GM23338 (cell line): ENCODE measurements at regions not wholly inside any gene's neighbourhood (a gene's known extent, or its start where the extent isn't known, plus 50 kb on each side); places are given as distances from the start of the nearest gene placed in this dataset.

Source experiments
- CREB1 ChIP-seq: fragments of 250-450 bp; sonication (Bioruptor Pico); IDR thresholded peaks from 2 replicates; pipeline ENCODE4 v1.5.0; 2020; ENCODE audit warnings: low read depth, mild to moderate bottlenecking, moderate library complexity
- EZH2 ChIP-seq: fragments of 200-600 bp; sonication (generic); IDR thresholded peaks from one replicate; pipeline ENCODE4 v1.8.0; 2017; ENCODE audit warnings: antibody characterized with exemption, mild to moderate bottlenecking, low read depth; ENCODE audit not compliant: unreplicated experiment
- EZH2phosphoT487 ChIP-seq: fragments of 200-600 bp; sonication (generic); IDR thresholded peaks from one replicate; pipeline ENCODE4 v1.8.1; 2018; ENCODE audit warnings: antibody characterized with exemption; ENCODE audit not compliant: unreplicated experiment
- JUNB ChIP-seq: IDR thresholded peaks from one replicate; pipeline ENCODE4 v1.6.1; 2016; ENCODE audit warnings: antibody characterized with exemption; ENCODE audit not compliant: unreplicated experiment
- NANOG ChIP-seq: IDR thresholded peaks from 2 replicates; pipeline ENCODE4 v1.6.1; 2016; ENCODE audit warnings: antibody characterized with exemption, borderline replicate concordance
- POLR2AphosphoS5 ChIP-seq: IDR thresholded peaks from 2 replicates; pipeline ENCODE4 v1.6.1; 2016; ENCODE audit warnings: antibody characterized with exemption, low read depth
- STAT1 ChIP-seq: IDR thresholded peaks from one replicate; pipeline ENCODE4 v1.6.1; 2016; ENCODE audit warnings: antibody characterized with exemption; ENCODE audit not compliant: unreplicated experiment
- TF ChIP-seq, protein P1 (sequence below), 2 experiments: fragments of 200-600 bp in 1 of 2; sonication (generic) in 1 of 2; conservative IDR thresholded peaks; 2 replicates each; pipeline versions ENCODE4 v1.5.1 to v1.6.1; 2016 to 2017; ENCODE audit warnings: antibody characterized with exemption in 2 of 2, low read depth in 2 of 2, mild to moderate bottlenecking in 2 of 2, moderate library complexity in 1 of 2
- TF ChIP-seq, protein P2 (sequence below): IDR thresholded peaks from one replicate; pipeline ENCODE4 v1.6.1; 2018; ENCODE audit warnings: antibody characterized with exemption; ENCODE audit not compliant: unreplicated experiment
- TF ChIP-seq, protein P3 (sequence below): IDR thresholded peaks from 2 replicates; pipeline ENCODE4 v1.6.1; 2016; ENCODE audit warnings: antibody characterized with exemption
- TF ChIP-seq, protein P4 (sequence below): fragments of 250-450 bp; sonication (Bioruptor Pico); IDR thresholded peaks from 2 replicates; pipeline ENCODE4 v1.5.0; 2020; ENCODE audit warnings: mild to moderate bottlenecking, moderate library complexity

DNA sequence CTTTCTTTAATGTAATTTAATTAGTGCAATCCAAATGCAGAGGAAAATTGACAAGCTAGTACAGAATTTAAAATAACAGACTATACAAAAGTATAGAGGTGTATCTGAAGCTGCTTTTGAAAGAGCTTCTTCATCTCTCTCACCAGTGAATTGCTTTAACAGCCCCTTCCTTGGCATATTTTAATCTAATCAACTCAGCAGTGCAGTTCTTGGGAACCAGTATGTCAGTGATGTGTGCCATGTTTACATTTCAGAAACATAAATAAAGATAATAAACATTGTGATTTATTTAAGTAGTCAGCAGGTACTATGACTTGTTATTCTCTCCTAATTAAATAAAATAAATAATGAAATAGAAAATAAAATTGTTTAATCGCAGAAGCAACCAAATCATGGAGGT lies 1260.6 kb downstream of the NCAM2 start:
- TF ChIP-seq, protein P1, sequence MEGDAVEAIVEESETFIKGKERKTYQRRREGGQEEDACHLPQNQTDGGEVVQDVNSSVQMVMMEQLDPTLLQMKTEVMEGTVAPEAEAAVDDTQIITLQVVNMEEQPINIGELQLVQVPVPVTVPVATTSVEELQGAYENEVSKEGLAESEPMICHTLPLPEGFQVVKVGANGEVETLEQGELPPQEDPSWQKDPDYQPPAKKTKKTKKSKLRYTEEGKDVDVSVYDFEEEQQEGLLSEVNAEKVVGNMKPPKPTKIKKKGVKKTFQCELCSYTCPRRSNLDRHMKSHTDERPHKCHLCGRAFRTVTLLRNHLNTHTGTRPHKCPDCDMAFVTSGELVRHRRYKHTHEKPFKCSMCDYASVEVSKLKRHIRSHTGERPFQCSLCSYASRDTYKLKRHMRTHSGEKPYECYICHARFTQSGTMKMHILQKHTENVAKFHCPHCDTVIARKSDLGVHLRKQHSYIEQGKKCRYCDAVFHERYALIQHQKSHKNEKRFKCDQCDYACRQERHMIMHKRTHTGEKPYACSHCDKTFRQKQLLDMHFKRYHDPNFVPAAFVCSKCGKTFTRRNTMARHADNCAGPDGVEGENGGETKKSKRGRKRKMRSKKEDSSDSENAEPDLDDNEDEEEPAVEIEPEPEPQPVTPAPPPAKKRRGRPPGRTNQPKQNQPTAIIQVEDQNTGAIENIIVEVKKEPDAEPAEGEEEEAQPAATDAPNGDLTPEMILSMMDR (conservative IDR thresholded peaks at IDR 0.05; ENCODE audit: low read depth in 2 of 2) = no peak
- TF ChIP-seq, protein P2, sequence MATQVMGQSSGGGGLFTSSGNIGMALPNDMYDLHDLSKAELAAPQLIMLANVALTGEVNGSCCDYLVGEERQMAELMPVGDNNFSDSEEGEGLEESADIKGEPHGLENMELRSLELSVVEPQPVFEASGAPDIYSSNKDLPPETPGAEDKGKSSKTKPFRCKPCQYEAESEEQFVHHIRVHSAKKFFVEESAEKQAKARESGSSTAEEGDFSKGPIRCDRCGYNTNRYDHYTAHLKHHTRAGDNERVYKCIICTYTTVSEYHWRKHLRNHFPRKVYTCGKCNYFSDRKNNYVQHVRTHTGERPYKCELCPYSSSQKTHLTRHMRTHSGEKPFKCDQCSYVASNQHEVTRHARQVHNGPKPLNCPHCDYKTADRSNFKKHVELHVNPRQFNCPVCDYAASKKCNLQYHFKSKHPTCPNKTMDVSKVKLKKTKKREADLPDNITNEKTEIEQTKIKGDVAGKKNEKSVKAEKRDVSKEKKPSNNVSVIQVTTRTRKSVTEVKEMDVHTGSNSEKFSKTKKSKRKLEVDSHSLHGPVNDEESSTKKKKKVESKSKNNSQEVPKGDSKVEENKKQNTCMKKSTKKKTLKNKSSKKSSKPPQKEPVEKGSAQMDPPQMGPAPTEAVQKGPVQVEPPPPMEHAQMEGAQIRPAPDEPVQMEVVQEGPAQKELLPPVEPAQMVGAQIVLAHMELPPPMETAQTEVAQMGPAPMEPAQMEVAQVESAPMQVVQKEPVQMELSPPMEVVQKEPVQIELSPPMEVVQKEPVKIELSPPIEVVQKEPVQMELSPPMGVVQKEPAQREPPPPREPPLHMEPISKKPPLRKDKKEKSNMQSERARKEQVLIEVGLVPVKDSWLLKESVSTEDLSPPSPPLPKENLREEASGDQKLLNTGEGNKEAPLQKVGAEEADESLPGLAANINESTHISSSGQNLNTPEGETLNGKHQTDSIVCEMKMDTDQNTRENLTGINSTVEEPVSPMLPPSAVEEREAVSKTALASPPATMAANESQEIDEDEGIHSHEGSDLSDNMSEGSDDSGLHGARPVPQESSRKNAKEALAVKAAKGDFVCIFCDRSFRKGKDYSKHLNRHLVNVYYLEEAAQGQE = no peak
- TF ChIP-seq JUNB (no peak), EZH2phosphoT487 (no peak), POLR2AphosphoS5 (no peak), EZH2 (no peak), CREB1 (CRISPR knock-in tag) (no peak), STAT1 (no peak), NANOG (no peak)
- TF ChIP-seq, protein P3, sequence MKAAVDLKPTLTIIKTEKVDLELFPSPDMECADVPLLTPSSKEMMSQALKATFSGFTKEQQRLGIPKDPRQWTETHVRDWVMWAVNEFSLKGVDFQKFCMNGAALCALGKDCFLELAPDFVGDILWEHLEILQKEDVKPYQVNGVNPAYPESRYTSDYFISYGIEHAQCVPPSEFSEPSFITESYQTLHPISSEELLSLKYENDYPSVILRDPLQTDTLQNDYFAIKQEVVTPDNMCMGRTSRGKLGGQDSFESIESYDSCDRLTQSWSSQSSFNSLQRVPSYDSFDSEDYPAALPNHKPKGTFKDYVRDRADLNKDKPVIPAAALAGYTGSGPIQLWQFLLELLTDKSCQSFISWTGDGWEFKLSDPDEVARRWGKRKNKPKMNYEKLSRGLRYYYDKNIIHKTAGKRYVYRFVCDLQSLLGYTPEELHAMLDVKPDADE = no peak
- TF ChIP-seq, protein P4, sequence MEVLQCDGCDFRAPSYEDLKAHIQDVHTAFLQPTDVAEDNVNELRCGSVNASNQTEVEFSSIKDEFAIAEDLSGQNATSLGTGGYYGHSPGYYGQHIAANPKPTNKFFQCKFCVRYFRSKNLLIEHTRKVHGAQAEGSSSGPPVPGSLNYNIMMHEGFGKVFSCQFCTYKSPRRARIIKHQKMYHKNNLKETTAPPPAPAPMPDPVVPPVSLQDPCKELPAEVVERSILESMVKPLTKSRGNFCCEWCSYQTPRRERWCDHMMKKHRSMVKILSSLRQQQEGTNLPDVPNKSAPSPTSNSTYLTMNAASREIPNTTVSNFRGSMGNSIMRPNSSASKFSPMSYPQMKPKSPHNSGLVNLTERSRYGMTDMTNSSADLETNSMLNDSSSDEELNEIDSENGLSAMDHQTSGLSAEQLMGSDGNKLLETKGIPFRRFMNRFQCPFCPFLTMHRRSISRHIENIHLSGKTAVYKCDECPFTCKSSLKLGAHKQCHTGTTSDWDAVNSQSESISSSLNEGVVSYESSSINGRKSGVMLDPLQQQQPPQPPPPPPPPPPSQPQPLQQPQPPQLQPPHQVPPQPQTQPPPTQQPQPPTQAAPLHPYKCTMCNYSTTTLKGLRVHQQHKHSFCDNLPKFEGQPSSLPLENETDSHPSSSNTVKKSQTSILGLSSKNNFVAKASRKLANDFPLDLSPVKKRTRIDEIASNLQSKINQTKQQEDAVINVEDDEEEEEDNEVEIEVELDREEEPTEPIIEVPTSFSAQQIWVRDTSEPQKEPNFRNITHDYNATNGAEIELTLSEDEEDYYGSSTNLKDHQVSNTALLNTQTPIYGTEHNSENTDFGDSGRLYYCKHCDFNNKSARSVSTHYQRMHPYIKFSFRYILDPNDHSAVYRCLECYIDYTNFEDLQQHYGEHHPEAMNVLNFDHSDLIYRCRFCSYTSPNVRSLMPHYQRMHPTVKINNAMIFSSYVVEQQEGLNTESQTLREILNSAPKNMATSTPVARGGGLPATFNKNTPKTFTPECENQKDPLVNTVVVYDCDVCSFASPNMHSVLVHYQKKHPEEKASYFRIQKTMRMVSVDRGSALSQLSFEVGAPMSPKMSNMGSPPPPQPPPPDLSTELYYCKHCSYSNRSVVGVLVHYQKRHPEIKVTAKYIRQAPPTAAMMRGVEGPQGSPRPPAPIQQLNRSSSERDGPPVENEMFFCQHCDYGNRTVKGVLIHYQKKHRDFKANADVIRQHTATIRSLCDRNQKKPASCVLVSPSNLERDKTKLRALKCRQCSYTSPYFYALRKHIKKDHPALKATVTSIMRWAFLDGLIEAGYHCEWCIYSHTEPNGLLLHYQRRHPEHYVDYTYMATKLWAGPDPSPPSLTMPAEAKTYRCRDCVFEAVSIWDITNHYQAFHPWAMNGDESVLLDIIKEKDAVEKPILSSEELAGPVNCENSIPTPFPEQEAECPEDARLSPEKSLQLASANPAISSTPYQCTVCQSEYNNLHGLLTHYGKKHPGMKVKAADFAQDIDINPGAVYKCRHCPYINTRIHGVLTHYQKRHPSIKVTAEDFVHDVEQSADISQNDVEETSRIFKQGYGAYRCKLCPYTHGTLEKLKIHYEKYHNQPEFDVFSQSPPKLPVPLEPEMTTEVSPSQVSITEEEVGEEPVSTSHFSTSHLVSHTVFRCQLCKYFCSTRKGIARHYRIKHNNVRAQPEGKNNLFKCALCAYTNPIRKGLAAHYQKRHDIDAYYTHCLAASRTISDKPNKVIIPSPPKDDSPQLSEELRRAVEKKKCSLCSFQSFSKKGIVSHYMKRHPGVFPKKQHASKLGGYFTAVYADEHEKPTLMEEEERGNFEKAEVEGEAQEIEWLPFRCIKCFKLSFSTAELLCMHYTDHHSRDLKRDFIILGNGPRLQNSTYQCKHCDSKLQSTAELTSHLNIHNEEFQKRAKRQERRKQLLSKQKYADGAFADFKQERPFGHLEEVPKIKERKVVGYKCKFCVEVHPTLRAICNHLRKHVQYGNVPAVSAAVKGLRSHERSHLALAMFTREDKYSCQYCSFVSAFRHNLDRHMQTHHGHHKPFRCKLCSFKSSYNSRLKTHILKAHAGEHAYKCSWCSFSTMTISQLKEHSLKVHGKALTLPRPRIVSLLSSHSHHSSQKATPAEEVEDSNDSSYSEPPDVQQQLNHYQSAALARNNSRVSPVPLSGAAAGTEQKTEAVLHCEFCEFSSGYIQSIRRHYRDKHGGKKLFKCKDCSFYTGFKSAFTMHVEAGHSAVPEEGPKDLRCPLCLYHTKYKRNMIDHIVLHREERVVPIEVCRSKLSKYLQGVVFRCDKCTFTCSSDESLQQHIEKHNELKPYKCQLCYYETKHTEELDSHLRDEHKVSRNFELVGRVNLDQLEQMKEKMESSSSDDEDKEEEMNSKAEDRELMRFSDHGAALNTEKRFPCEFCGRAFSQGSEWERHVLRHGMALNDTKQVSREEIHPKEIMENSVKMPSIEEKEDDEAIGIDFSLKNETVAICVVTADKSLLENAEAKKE (CRISPR knock-in tag) = no peak
